GM19324 (cell line): ENCODE measurements at regions not wholly inside any gene's neighbourhood (a gene's known extent, or its start where the extent isn't known, plus 50 kb on each side); places are given as distances from the start of the nearest gene placed in this dataset.
"Not testable (repeated sequence)": the region's sequence is repeated elsewhere in the genome, so short reads cannot be mapped to it uniquely, and the experiment has no call there.

Experiments
- ATAC-seq: cut with Tn5 transposase; IDR thresholded peaks from one replicate; pipeline ENCODE4 v1.9.1; 2021; ENCODE audit warnings: mild to moderate bottlenecking, moderate library complexity; ENCODE audit not compliant: unreplicated experiment, low FRiP score

DNA sequence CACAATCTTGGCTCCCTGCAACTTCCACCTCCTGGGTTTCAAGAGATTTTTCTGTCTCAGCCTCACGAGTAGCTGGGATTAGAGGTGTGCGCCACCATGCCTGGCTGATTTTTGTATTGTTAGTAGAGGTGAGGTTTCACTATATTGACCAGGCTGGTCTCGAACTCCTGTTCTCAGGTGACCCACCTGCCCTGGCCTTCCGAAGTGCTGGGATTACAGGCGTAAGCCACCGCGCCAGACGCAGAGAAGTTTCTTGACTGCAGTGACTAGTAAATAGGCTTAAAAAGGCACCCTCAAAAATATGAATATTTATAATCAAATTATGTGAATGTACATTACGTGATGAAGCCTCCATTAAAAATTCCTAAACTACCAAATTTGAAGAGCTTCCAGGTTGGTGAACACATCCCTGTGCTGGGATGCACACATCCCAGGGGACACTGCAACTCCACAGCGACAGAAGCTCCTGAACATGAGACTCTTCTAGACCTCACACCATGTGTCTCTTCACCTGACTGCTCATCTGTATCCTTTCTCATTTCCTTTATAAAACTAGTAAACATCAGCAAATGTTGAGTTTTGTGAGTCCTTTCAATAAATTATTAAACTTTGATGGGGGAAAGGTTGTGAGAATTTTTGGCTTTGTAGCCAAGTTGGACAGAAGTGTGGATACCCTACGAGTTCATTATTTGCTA is 203.3 kb upstream of the SPOPL start:
- ATAC-seq = peak; percentile 70

DNA sequence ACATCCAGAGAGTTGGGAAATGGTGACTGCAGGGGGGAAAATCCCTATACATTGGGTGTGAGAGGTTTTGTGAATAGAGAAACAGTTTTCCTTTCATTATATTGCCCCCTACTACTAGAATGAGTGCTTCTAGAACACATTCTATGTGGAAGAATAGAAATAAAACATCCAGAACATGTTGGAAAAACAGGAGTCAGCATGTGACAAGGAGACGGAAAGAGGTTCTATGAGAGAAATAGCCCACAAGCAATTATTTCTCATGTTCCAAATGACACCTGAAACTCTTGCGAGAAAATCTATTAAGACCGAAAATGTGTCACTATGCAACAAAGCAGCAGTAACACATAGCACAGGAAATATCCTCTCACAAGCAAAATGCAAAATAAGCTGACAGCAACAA is 202.7 kb upstream of the SPOPL start:
- ATAC-seq = peak; percentile 71

GRCh38 chr2:138306626-138307025 is 194.9 kb upstream of the SPOPL start:
- peak; percentile 86 for ATAC-seq

DNA sequence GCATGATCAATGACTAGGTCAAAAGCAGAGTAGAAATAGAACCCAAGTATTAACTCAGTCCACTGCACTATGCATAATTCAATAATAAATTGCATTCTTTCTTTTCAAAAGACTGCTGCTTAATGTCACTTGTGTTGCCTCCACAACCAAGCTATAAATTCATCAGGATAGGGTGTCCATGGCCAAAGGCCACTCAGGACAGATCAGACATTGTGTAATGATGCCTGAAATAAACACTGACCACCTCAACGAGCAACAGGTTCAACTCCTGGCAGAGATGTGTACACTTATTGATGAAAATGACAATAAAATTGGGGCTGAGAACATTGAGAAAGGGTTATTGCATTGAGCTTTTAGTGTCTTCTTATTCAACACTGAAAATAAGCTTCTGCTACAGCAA is 194.5 kb upstream of the SPOPL start:
- ATAC-seq = no peak

DNA sequence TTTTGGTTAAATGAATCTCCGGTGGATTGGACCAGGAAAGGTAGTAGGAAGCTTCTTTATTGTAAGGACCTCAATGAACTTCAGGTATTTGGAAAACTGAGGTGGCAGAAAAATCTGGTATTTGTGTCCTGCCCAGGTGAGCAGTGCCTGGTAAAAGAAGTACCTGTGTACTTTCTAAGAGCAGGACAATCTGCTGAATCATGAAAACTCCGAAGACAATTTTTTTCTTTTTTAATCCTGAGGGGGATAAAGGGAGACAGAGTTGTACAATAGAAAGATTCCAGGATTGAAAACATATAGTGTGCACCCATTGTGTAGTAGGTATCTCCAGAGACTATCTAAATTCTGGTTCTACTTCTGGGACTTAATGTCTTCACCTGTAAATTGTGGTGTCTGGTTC is 191.8 kb upstream of the SPOPL start:
- no peak for ATAC-seq

DNA sequence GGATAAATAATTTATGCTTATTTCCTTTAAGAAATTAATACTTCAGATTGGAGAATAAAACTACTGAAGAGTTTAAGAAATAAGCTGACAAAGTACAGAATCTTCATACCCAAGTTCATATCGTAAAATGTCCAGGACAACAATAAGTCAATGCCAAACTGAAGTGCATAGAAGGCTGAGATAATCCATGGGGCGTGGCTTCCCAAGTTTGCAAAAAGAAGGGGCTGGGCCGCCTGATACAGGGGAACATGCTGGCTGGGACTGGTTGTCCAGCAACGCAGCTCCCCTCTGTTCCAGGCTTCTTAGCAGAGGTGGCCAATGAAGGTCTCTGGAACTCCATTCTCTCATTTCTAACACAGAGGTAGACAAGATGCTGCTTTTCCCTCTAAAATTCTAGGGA is 189.5 kb upstream of the SPOPL start:
- ATAC-seq = no peak

GRCh38 chr2:138315619-138316018 is 186.0 kb upstream of the SPOPL start:
- ATAC-seq = not testable (repeated sequence)

- no peak for ATAC-seq
Observed at GRCh38 chr2:138319616-138320015, 182.0 kb upstream of the SPOPL start.

DNA sequence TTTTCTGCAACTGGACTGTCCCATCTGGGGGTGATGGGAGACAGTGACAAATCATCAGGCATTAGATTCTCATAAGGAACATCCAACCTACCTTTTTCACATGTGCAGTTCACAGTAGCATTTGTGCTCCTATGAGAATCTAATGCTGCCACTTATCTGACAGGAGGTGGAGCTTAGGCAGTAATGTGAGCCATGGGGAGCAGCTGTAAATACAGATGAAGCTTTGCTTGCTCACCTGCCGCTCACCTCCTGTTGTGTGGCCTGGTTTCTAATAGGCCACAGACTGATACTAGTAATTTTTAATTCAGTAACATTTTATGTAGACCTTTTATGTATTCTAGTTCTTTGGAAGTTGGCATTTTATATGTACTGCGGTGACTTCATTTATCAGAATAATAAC is 180.1 kb upstream of the SPOPL start:
- no peak for ATAC-seq

GRCh38 chr2:138323382-138324067 is 178.0 kb upstream of the SPOPL start:
- ATAC-seq = no peak

DNA sequence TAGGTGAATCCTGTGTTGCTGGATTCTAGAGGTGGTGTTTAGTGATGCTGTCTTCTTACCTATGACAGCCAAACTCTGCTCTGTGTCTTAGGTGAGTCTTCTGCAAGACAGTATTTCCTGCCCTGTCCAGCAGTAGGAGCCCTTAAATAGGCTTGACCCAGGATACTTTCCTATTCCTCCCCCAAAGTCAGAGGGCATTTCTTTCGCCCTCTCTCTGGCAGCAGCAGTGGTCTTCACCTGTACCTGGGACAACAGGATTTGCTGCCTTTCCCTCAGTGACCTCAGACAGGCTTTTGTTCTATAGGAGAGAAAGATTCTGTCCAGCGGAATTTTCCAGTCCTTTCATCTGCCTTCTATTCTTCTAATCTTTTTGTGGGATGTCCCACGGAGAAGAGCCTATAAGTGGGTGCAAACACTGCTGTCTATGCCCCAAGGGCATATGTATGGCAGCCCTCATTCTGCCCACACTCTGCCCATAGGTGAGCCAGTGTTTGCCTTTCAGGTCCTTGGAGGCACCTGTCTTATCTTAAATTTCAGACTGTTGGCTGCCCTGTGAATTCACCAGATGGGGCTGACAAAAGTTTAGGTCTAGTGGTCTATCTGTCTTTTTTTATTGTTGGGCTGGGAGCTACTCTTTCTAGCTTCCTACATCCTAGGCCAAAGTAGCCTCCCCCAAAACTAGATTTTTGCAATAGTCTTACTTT is 177.3 kb upstream of the SPOPL start:
- ATAC-seq = no peak

DNA sequence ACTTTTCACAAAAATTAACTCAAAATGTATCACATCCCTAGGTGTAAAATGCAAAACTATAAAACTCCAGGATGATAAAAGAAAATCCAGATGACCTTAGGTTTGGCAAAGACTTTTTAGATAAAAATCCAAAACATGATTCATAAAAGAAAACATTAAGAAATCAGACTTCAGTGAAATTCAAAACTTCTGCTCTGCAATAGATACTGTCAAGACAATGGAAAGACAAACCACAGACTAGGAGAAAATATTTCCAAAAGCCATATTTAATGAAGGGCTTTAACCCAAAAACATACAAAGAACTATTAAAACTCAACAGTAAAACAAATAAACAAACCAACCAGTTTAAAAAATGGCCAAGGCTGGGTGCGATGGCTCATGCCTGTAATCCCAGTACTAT is 173.6 kb upstream of the SPOPL start:
- ATAC-seq = no peak

DNA sequence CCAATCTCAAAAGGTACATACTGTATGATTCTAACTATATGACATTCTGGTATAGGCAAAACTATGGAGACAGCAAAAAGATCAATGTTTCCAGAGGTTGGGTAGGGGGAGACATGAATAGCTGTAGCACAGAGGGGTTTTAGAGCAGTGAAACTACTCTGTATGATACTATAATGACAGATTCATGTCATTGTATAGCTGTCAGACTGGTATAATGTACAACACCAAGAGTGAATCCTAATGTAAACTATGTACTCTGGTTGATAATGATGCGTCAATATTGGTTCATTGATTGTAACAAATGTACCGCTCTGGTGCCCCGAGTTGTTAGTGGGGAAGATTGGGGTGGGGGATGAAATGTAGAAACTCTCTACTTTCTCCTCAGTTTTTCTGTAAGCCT is 172.4 kb upstream of the SPOPL start:
- no peak for ATAC-seq

DNA sequence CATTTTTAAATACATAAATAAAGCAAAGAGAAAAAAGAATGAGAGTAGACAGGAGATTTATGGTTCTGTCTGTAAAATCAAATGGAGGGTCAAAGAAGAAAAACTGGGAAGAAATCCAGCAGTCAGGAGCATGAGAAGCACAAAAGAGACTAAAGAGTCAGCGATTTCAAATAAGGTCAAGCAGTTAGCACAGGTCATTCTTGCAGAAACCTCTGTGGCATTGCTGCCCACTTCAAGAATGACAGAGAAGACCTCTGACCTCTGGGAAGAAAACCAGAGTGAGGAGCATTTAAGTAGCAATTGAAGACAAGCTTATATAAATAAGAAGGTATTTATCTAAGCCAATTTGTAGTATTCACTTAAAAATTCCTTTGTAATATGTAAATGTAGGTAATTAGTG is 172.0 kb upstream of the SPOPL start:
- no peak for ATAC-seq

DNA sequence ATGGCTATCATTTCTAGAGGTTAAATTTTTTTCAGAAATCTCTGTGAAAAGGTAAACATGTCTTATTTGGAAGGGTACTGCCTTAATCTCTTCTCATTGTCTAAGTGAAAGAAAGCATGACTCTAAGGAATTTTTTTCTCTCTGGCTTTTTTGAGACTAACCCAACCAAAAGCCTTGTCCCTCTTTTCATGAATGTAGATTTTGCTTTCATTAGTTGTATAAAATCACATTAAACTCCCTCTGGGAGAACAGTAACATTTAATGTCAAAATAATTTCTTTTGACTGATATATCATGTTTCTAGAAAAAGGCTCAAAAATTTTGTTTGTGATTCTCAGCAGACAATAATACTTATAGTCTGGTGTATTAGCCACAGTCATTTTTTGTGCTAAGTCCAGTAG is 168.4 kb upstream of the SPOPL start:
- no peak for ATAC-seq

GRCh38 chr2:138333677-138334076 is 167.9 kb upstream of the SPOPL start:
- ATAC-seq = no peak

DNA sequence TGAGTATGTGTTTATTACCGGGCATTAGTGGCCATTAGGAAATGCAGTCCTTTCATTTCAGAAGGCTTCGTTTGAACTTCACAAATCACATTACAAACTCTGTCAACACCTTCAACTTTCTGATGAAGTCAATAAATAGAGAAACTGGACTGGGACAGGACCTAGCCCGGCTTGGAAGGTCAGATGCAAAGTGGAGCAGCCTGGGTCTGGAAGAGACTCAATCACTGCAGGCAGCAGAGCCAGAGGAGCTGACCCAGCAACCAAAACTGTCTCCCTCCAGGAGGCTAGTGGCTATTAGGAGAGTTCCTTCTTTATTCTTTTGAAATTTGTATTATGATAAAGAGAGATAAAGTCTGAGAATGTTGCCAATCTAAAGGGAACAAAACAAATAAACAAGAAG is 167.2 kb upstream of the SPOPL start:
- no peak for ATAC-seq

- no peak for ATAC-seq
Observed at GRCh38 chr2:138335036-138335435, 166.5 kb upstream of the SPOPL start.

- no peak for ATAC-seq
Observed at GRCh38 chr2:138336146-138336545, 165.4 kb upstream of the SPOPL start.

GRCh38 chr2:138355244-138355643 is 146.3 kb upstream of the SPOPL start:
- ATAC-seq = no peak

GRCh38 chr2:138356178-138356577 is 145.4 kb upstream of the SPOPL start:
- no peak for ATAC-seq

DNA sequence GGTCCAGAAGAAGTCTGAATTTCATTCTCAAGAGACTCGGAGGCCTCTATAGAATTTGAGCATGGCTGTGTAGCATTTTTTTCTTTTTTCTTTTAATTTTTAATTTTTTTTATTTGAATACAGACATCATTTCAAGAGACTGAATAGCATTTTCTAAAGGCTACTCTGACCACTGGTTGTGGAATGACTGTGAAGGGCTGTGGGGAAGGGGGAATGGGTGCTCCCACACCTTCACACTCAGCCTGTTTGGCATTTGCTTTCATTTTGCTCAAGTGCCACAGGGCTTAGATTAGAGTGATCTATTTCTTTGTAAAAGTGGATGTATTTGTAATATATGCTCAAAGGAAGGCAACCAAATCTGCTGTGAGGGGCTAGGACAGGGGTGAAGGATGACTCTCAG is 142.0 kb upstream of the SPOPL start:
- no peak for ATAC-seq
